ENCODE measurements at regions not wholly inside any gene's neighbourhood (a gene's known extent, or its start where the extent isn't known, plus 50 kb on each side); places are given as distances from the start of the nearest gene placed in this dataset.

DNA sequence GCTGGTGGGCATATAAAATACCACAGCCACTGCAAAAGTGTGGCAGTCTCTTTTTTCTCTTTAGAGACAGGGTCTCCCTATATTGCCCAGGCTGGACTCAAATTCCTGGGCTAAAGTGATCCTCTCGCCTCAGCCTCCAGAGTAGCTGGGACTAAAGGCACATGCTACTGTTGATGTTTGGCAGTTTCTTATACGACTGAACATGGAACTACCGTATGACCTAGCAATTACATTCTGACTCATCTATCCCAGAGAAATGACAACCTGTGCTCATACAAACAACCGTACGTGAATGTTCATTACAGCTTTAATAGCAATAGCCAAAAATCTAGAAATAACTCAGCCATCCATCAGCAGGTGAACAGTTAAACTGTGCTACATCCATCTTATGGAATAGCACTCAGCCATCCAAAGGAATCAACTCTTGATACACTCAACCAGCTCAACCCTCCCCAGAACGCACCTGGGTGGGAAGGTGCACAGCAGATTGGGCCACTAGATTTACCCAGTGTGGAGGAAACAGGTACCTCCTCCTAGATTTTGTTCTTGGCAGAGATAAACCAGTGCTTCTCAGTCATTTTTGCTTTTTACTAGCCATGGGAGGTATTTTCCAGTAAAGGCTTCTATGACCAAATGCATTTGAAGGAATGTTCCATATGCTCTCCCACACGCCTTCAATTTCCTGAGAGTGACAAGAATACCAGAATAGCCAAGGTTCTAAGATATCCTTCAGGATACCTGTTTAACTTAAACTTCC is 130.5 kb downstream of the MED15 start:
- in situ Hi-C loops (cut with HindIII; ENCODE audit: low pct_unique_long_range_greater_than_20kb, low sequenced_read_pairs) = no loop called here
- no peaks in the 10 kb centered on the region; the same call in 1 of the 2 replicates for H3K4me1 ChIP-seq (ENCODE audit: control insufficient read depth, insufficient read depth, low read length)
- no peaks in the 10 kb centered on the region for H3K36me3 ChIP-seq (ENCODE audit: control insufficient read depth, insufficient read depth, low read length)
- no peak overlapping the region for H3K27ac ChIP-seq (ENCODE audit: low read length)
- no peak for ATAC-seq
- POLR2A ChIA-PET = no interaction called here
- H3K27me3 ChIP-seq (ENCODE audit: control insufficient read depth, insufficient read depth, low read length) = peaks cover 2% of the 10 kb centered on the region; the same call in 1 of the 2 replicates
- DNase-seq (ENCODE audit: low read depth, low spot score) = no peak
- BruUV-seq (replicated peaks) = no TSS peak
- no peak for TF ChIP-seq SIN3A (IDR thresholded peaks at IDR 0.05; ENCODE audit: borderline replicate concordance, insufficient read depth, low read depth, low read length)
- TF ChIP-seq REST (IDR thresholded peaks at IDR 0.05; ENCODE audit: insufficient read depth in 1 of 2, low read depth in 2 of 2, low read length in 1 of 2) = no peak
- TF ChIP-seq TCF7L2 (IDR thresholded peaks at IDR 0.05; ENCODE audit: low read depth, low read length) = no peak
- TF ChIP-seq POLR2AphosphoS5 (IDR thresholded peaks at IDR 0.05; ENCODE audit: low read depth, low read length) = no peak
- no peak for TF ChIP-seq CTCF (IDR thresholded peaks at IDR 0.05)
- H3K4me3 ChIP-seq (ENCODE audit: low read depth in 2 of 2, low read length in 2 of 2) = no peak overlapping the region
- H3K9me3 ChIP-seq (ENCODE audit: control insufficient read depth, insufficient read depth, low read depth, low read length) = no peaks in the 10 kb centered on the region
- intact Hi-C loops (cut with micrococcal nuclease; ENCODE audit: unreplicated experiment) = no loop called here
- CTCF ChIA-PET = no interaction called here

- DNase-seq (ENCODE audit: low read depth, low spot score) (no peak), ATAC-seq (no peak)
- no peaks in the 10 kb centered on the region for H3K36me3 ChIP-seq (ENCODE audit: control insufficient read depth, insufficient read depth, low read length)
- BruUV-seq (replicated peaks) = no TSS peak
- no peak overlapping the region for H3K27ac ChIP-seq (ENCODE audit: low read length)
- TF ChIP-seq REST (IDR thresholded peaks at IDR 0.05; ENCODE audit: insufficient read depth in 1 of 2, low read depth in 2 of 2, low read length in 1 of 2) = no peak
- TF ChIP-seq SIN3A (IDR thresholded peaks at IDR 0.05; ENCODE audit: borderline replicate concordance, insufficient read depth, low read depth, low read length) = no peak
- TF ChIP-seq CTCF (IDR thresholded peaks at IDR 0.05) = no peak
- no peak for TF ChIP-seq POLR2AphosphoS5 (IDR thresholded peaks at IDR 0.05; ENCODE audit: low read depth, low read length)
- no peak for TF ChIP-seq TCF7L2 (IDR thresholded peaks at IDR 0.05; ENCODE audit: low read depth, low read length)
- no peak overlapping the region for H3K4me3 ChIP-seq (ENCODE audit: low read depth in 2 of 2, low read length in 2 of 2)
- peaks cover 2% of the 10 kb centered on the region; the same call in 1 of the 2 replicates for H3K27me3 ChIP-seq (ENCODE audit: control insufficient read depth, insufficient read depth, low read length)
- in situ Hi-C loops (cut with HindIII; ENCODE audit: low pct_unique_long_range_greater_than_20kb, low sequenced_read_pairs) = no loop called here
- H3K4me1 ChIP-seq (ENCODE audit: control insufficient read depth, insufficient read depth, low read length) = no peaks in the 10 kb centered on the region; the same call in 1 of the 2 replicates
- CTCF ChIA-PET = no interaction called here
- no peaks in the 10 kb centered on the region for H3K9me3 ChIP-seq (ENCODE audit: control insufficient read depth, insufficient read depth, low read depth, low read length)
- intact Hi-C loops (cut with micrococcal nuclease; ENCODE audit: unreplicated experiment) = no loop called here
- POLR2A ChIA-PET = no interaction called here
These were observed 131.1 kb downstream of the MED15 start for GRCh38 chr22:20638507-20638870.
